Suprapubic skin (tissue), 4 donors: ENCODE measurements at regions not wholly inside any gene's neighbourhood (a gene's known extent, or its start where the extent isn't known, plus 50 kb on each side); places are given as distances from the start of the nearest gene placed in this dataset.

ENCODE experiments used
- DNase-seq, 2 donors: peaks; one replicate each; pipeline ENCODE4 v3.0.0-alpha.2; 2019; ENCODE audit warnings: low spot score in 2 of 2
- H3K27ac ChIP-seq: fragments of 200-600 bp; sonication (generic); one replicate; pipeline ENCODE4 v1.5.1; 2019
- H3K27me3 ChIP-seq: fragments of 200-600 bp; sonication (generic); one replicate; pipeline ENCODE4 v1.5.1; 2019
- H3K36me3 ChIP-seq: fragments of 200-600 bp; sonication (generic); one replicate; pipeline ENCODE4 v1.5.1; 2019
- H3K4me1 ChIP-seq: fragments of 200-600 bp; sonication (generic); one replicate; pipeline ENCODE4 v1.5.1; 2019
- H3K4me3 ChIP-seq: fragments of 200-600 bp; sonication (generic); one replicate; pipeline ENCODE4 v1.5.1; 2019; ENCODE audit warnings: mild to moderate bottlenecking
- H3K9me3 ChIP-seq: fragments of 200-600 bp; sonication (generic); one replicate; pipeline ENCODE4 v1.5.1; 2019
- CTCF ChIP-seq, 2 donors: fragments of 200-600 bp in 1 of 2; fragments of 450-650 bp in 1 of 2; sonication (generic) in 1 of 2; IDR thresholded peaks; one replicate each; pipeline ENCODE4 v1.5.1; 2016 to 2019; ENCODE audit warnings: antibody characterized with exemption in 2 of 2, mild to moderate bottlenecking in 1 of 2, moderate library complexity in 1 of 2
- EP300 ChIP-seq: sonication (generic); formaldehyde crosslinking; IDR thresholded peaks from one replicate; pipeline ENCODE4 v1.6.1; 2017; ENCODE audit warnings: antibody characterized with exemption
- POLR2A ChIP-seq, 2 donors: fragments of 450-650 bp; IDR thresholded peaks; one replicate each; pipeline ENCODE4 v1.6.1; 2017; ENCODE audit warnings: antibody characterized with exemption in 2 of 2, mild to moderate bottlenecking in 2 of 2, moderate library complexity in 2 of 2
- POLR2AphosphoS5 ChIP-seq, 3 donors: sonication (generic); formaldehyde crosslinking; IDR thresholded peaks; one replicate each; pipeline ENCODE4 v1.6.1; 2017; ENCODE audit warnings: antibody characterized with exemption in 3 of 3
- WGBS: methylation state at CpG from one replicate; pipeline ENCODE4 v1.1.5; 2018; 5-methylcytosine and 5-hydroxymethylcytosine counted together

GRCh38 chr5:148719605-148720004 is 65.3 kb upstream of the HTR4 start:
- H3K27ac ChIP-seq, result no peak overlapping the region
- H3K27me3 ChIP-seq, result peaks cover 23% of the 10 kb centered on the region
- H3K36me3 ChIP-seq, result no peaks in the 10 kb centered on the region
- no peaks in the 10 kb centered on the region for H3K9me3 ChIP-seq
- DNase-seq, result no peak
- no peak overlapping the region for H3K4me3 ChIP-seq
- TF ChIP-seq POLR2A (IDR thresholded peaks at IDR 0.05) (no peak), POLR2AphosphoS5 (IDR thresholded peaks at IDR 0.05) (no peak), EP300 (no peak), CTCF (IDR thresholded peaks at IDR 0.05) (no peak)
- WGBS, result 48% methylated on average over 3 of the region's 3 CpGs
- H3K4me1 ChIP-seq, result no peaks in the 10 kb centered on the region

GRCh38 chr5:148720257-148720656 is 65.9 kb upstream of the HTR4 start:
- no peak overlapping the region for H3K4me3 ChIP-seq
- no peaks in the 10 kb centered on the region for H3K4me1 ChIP-seq
- no peaks in the 10 kb centered on the region for H3K9me3 ChIP-seq
- no peaks in the 10 kb centered on the region for H3K36me3 ChIP-seq
- TF ChIP-seq POLR2AphosphoS5 (IDR thresholded peaks at IDR 0.05), result no peak
- no peak for TF ChIP-seq POLR2A (IDR thresholded peaks at IDR 0.05)
- no peak for TF ChIP-seq EP300
- TF ChIP-seq CTCF (IDR thresholded peaks at IDR 0.05), result no peak
- peaks cover 23% of the 10 kb centered on the region for H3K27me3 ChIP-seq
- no peak for DNase-seq
- no peak overlapping the region for H3K27ac ChIP-seq

- H3K4me3 ChIP-seq, result no peak overlapping the region
- no peak for TF ChIP-seq CTCF (IDR thresholded peaks at IDR 0.05)
- no peak for TF ChIP-seq EP300
- no peak for TF ChIP-seq POLR2AphosphoS5 (IDR thresholded peaks at IDR 0.05)
- TF ChIP-seq POLR2A (IDR thresholded peaks at IDR 0.05), result no peak
Measured at GRCh38 chr5:148723143-148723542, 68.8 kb upstream of the HTR4 start.

GRCh38 chr5:148725675-148726074 is 71.3 kb upstream of the HTR4 start:
- Histone ChIP-seq H3K4me3 (no peak overlapping the region), H3K36me3 (no peaks in the 10 kb centered on the region), H3K4me1 (peaks cover under 1% of the 10 kb centered on the region), H3K9me3 (no peaks in the 10 kb centered on the region), H3K27me3 (peaks cover 10% of the 10 kb centered on the region), H3K27ac (no peak overlapping the region)
- 69% methylated on average over 6 of the region's 6 CpGs for WGBS
- no peak for TF ChIP-seq POLR2AphosphoS5 (IDR thresholded peaks at IDR 0.05)
- no peak for TF ChIP-seq CTCF (IDR thresholded peaks at IDR 0.05)
- TF ChIP-seq POLR2A (IDR thresholded peaks at IDR 0.05), result no peak
- no peak for TF ChIP-seq EP300
- DNase-seq, result no peak

More at GRCh38 chr5:148723143-148723542, 68.8 kb upstream of the HTR4 start:
- H3K27me3 ChIP-seq, result peaks cover 19% of the 10 kb centered on the region
- no peaks in the 10 kb centered on the region for H3K9me3 ChIP-seq
- no peaks in the 10 kb centered on the region for H3K4me1 ChIP-seq
- no peak for DNase-seq
- H3K27ac ChIP-seq, result no peak overlapping the region
- H3K36me3 ChIP-seq, result no peaks in the 10 kb centered on the region

GRCh38 chr5:148729182-148729581 is 74.9 kb upstream of the HTR4 start:
- peaks cover 14% of the 10 kb centered on the region for H3K4me1 ChIP-seq
- peaks cover under 1% of the 10 kb centered on the region for H3K27me3 ChIP-seq
- TF ChIP-seq EP300, result no peak
- no peaks in the 10 kb centered on the region for H3K36me3 ChIP-seq
- H3K4me3 ChIP-seq, result no peak overlapping the region
- H3K9me3 ChIP-seq, result no peaks in the 10 kb centered on the region
- DNase-seq, result no peak
- H3K27ac ChIP-seq, result no peak overlapping the region

- H3K36me3 ChIP-seq, result no peaks in the 10 kb centered on the region
- H3K9me3 ChIP-seq, result no peaks in the 10 kb centered on the region
- WGBS, result 69% methylated on average over 2 of the region's 2 CpGs
Measured at GRCh38 chr5:148730270-148730669, 75.9 kb upstream of the HTR4 start.

More at GRCh38 chr5:148730270-148730669, 75.9 kb upstream of the HTR4 start:
- no peaks in the 10 kb centered on the region for H3K27me3 ChIP-seq
- no peak overlapping the region for H3K4me3 ChIP-seq
- no peak overlapping the region for H3K27ac ChIP-seq
- TF ChIP-seq POLR2A (IDR thresholded peaks at IDR 0.05) (no peak), CTCF (IDR thresholded peaks at IDR 0.05) (no peak), POLR2AphosphoS5 (IDR thresholded peaks at IDR 0.05) (no peak), EP300 (no peak)
- H3K4me1 ChIP-seq, result peaks cover 14% of the 10 kb centered on the region
- DNase-seq, result no peak
